Uterus (tissue), 2 donors: ENCODE measurements at regions not wholly inside any gene's neighbourhood (a gene's known extent, or its start where the extent isn't known, plus 50 kb on each side); places are given as distances from the start of the nearest gene placed in this dataset.

Experiments
- CTCF ChIP-seq, 4 experiments: fragments of 200-600 bp in 2 of 4; fragments of 450-650 bp in 2 of 4; sonication (generic) in 2 of 4; IDR thresholded peaks; one replicate each; pipeline ENCODE4 v1.5.1; 2016 to 2019; ENCODE audit warnings: antibody characterized with exemption in 4 of 4, mild to moderate bottlenecking in 2 of 4, moderate library complexity in 1 of 4
- POLR2A ChIP-seq, 2 donors: fragments of 450-650 bp; IDR thresholded peaks; one replicate each; pipeline ENCODE4 v1.6.1; 2016; ENCODE audit warnings: antibody characterized with exemption in 2 of 2, mild to moderate bottlenecking in 1 of 2, moderate library complexity in 1 of 2

GRCh38 chr11:109062871-109063270 is 359.1 kb upstream of the C11orf87 start:
- no peak for TF ChIP-seq POLR2A (IDR thresholded peaks at IDR 0.05)
- TF ChIP-seq CTCF (IDR thresholded peaks at IDR 0.05) = no peak
